HG03095 (cell line): ENCODE measurements at regions not wholly inside any gene's neighbourhood (a gene's known extent, or its start where the extent isn't known, plus 50 kb on each side); places are given as distances from the start of the nearest gene placed in this dataset.
A peak's percentile ranks its signal among the peaks of the same experiment; 100 is the strongest.
"Not testable (repeated sequence)": the region's sequence is repeated elsewhere in the genome, so short reads cannot be mapped to it uniquely, and the experiment has no call there.

Experiments used
- ATAC-seq: cut with Tn5 transposase; IDR thresholded peaks from one replicate; pipeline ENCODE4 v1.9.1; 2021; ENCODE audit warnings: moderate library complexity; ENCODE audit not compliant: unreplicated experiment

DNA sequence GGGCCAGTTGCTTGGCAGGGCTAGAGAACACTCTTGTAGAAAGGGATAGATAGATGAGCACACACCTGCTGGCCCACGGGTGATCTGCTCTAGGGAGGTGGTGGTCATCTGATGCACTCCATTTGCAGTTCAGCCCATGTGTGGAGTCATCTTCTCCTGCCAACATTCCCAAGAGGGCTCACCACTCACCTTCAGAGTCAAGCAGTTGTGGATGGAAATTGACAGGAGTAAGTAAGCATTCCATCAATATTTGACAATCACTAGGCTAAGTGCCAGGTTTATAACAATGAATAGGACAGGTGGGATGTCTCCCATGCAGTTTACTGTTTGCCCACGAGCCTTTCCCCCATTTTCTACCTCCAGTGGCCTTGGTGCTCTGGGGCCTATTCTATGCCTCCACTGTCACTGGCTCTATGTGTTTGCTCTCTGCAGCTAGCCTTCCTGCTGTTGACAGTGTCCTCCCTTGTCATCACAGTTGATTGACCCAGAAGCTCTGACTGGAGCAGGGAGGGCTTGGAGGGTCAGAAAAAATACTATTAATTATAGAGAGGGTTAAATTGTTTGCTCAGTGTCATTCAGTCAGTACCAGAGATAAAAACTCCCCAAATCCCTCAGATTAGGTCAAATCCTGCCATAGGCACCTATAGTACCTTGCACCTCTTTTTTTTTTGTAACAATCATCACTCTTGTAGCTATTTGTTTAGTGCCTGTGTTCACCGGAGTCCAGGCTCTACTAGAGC lies 134.6 kb upstream of the PZP start:
- no peak for ATAC-seq

DNA sequence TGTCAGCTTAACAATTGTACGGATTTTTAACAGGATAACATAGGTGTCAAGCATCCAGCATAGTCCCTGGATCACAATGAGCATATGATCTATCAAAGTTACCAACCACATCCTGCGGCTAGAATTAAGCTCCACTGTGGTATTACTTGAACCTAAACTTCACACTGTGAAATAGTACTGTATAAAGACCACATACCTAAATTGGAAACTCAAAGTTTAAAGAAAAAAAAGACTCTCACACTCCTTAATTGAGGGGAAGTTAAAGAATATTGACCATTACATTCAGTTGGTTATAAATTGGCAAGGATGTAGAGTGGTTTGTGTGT lies 133.0 kb upstream of the PZP start:
- ATAC-seq = no peak

DNA sequence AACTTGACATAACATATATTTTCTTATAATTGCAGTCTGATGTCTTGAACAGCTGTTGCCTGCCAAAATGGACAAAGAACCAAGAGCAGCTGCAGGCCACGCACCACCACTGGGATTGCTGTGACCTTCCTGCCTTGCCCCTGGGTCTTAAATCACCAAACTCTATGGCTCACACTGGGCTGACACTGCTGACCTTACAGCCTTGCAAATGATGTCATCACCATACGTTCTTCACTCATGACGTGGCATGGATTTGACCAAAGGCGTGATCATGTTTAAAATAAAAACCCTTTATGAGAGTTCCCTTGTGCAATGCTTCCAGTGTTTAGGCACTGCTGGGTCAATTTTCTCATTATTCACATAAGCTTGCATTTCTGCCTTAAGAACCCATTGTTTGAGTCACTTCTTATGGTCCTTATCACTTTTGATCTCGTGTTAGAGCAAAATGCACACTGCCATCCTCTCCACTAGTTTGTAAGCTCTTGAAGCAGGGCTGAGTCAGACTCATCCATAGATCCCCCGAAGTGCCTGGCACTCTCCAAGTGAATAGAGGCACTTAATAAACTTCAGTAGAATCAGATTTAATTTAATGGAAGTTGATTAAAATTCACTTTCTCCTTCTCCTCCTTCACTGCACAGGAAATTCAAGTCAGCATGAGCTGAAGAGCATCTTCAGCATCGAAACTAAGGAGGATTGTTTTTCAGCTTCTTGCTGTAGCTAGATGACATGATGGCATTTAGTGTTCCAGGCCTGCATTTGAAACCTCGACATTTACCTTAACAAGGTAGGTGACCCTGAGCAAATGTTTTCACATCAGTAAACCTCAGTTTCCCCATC lies 132.4 kb upstream of the PZP start:
- no peak for ATAC-seq

GRCh38 chr12:9337656-9338055 lies 129.5 kb upstream of the PZP start:
- no peak for ATAC-seq

DNA sequence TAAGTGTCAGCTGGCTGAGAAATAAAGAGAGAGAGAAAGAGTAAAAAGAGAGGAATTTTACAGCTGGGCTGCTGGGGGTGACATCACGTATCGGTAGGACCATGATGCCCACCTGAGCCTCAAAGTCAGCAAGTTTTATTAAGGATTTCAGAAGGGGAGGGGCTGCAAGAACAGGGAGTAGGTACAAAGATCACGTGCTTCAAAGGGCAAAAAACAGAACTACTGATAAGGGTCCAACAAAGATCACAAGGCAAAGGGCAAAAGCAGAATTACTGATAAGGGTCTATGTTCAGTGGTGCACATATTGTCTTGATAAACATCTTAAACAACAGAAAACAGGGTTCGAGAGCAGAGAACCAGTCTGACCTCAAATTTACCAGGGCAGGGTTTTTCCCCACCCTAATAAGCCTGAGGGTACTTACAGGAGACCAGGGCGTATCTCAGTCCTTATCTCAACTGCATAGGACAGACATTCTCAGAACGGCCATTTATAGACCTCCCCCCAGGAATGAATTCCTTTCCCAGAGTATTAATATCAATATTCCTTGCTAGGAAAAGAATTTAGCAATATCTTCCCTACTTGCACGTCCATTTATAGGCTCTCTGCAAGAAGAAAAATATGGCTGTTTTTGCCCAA lies 128.3 kb upstream of the PZP start:
- ATAC-seq = not testable (repeated sequence)

DNA sequence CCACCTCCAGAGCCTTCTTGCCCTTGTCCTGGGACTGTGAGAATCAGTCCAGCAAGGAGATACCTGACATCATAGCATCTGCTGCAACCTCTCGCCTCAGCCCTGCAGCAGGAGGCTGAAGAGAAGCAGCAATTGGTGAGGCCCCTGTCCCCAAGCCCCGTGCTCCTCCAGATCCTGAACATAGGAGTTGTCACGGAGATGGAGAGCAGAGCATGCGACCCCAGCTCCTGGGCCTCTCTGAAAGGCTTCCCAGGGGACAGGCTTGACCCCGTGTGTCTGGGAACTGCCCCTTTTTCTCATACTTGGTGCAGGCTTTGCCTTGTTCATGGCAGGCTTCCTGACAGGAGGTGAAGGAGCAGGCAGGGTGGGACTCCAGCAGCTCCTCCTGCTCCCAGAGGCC lies 127.7 kb upstream of the PZP start:
- ATAC-seq = no peak

- ATAC-seq = no peak
Measured at GRCh38 chr12:9334964-9335363, 126.8 kb upstream of the PZP start.

- ATAC-seq = no peak
Measured at GRCh38 chr12:9334041-9334692, 126.0 kb upstream of the PZP start.

- no peak for ATAC-seq
Measured at GRCh38 chr12:9333161-9333560, 125.0 kb upstream of the PZP start.

- no peak for ATAC-seq
Measured at GRCh38 chr12:9332564-9332963, 124.4 kb upstream of the PZP start.

DNA sequence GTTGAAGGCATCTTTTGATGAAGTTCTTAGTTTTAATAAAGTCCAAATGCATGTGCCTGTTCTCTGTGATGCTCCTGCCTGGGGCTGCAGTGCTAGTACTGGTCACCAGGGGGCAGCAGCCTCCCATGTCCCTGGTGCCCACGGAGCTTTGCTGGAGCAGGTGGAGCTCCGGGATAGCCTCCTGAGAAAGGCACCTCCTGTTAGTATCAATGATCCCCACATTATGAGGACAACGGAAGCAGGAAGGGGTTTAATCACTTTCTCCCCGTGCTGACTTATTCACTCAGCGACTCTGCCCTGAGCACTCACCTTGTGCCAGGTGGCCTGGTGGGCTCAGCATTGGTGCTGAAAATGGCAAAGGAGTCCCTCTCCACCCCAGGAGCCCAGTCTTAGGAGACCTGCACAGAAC lies 123.0 kb upstream of the PZP start:
- peak; percentile 49 for ATAC-seq

DNA sequence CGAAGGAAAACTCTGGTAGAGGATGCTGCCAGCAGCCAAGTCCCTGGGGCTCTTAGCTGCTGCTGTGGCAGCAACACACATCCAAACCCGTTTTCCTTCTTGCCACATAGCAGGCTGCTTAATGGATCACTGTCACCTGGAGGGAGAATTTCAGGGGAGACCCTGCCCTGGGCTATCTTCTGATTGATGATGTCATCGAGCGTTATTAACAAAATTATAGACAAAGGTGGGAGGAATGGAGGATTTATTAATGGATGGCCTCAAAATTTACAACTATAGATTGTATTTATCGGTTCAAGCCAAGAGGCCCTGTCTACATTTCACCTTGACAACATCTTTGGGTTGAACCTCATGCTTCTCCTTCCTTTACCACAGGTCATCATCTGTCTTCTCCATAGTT lies 120.8 kb upstream of the PZP start:
- no peak for ATAC-seq

DNA sequence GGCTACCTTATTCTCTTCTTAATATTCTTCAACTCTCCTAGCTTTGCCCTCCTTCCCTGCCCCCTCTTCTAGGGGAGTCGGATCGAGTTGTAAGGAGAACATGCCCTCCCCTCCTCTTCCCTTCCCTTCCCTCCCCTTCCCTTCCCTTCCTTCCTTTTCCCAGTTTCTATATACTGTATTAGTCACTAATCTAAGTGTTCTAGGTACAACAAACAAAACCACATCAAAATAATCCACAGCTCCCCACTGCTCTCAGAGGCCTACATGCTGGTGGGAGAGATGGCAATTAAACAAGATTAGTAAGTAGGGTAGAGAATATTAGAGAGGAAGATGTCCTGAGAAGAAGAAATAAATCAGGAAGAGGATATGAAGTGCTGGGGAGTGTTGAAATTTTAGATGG lies 119.9 kb upstream of the PZP start:
- no peak for ATAC-seq

GRCh38 chr12:9327320-9327719 lies 119.1 kb upstream of the PZP start:
- ATAC-seq = no peak

DNA sequence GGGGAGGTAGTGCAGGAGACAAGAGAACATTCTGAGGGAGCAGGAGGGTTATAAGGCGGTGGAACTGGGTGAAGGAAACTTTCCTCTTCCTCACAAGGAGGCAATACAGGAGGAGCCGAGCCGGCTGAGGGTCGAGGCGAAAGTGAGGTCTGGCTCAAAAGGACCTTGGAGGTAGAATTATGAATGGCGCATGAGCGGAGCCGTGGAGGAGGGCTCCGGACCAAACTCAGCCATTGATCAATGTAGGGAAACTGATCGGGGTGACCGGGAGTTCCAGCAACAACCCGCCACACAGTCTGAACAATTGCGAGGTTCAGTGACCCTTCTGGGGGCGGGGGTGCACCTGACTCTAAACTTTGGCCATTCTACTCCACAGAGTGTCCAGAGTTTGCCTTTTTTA lies 118.7 kb upstream of the PZP start:
- not testable (repeated sequence) for ATAC-seq

DNA sequence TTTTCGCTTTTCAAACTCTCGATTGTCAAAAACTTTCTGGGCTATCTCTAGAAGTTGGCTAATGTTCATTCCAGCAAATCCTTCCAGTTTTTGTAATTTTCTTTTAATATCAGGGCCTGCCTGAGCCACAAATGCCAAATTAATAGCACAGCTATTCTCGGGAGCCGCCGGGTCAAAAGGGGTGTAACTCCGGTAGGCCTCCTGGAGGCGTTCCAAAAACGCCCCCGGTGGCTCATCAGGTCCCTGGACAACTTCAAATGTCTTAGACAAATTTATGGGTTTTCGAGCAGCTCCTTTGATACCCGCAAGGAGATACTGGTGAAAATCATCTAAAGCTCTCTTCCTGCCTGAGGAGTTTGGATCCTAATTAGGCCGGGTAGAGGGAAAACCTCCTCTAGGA lies 117.9 kb upstream of the PZP start:
- no peak for ATAC-seq

DNA sequence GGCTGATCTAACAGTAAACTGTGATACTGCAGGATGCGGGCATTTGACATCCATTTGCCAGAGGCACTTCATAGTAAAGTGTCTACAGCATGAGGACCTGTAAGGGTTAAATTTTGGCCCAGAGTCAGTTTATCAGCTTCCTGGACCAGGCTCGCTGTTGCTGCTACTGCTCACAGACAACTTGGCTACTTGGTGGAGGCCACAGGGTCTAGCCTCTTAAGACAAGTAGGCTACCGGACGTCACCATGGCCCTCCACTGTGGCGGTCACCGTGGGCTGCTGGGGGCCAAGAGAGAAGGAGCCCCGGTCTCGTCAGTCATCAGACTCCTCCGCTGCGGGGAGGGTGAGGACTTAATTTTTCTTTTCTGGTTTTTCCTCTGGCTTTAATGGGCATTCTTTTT lies 117.3 kb upstream of the PZP start:
- ATAC-seq = no peak

GRCh38 chr12:9324782-9325181 lies 116.6 kb upstream of the PZP start:
- ATAC-seq = no peak

DNA sequence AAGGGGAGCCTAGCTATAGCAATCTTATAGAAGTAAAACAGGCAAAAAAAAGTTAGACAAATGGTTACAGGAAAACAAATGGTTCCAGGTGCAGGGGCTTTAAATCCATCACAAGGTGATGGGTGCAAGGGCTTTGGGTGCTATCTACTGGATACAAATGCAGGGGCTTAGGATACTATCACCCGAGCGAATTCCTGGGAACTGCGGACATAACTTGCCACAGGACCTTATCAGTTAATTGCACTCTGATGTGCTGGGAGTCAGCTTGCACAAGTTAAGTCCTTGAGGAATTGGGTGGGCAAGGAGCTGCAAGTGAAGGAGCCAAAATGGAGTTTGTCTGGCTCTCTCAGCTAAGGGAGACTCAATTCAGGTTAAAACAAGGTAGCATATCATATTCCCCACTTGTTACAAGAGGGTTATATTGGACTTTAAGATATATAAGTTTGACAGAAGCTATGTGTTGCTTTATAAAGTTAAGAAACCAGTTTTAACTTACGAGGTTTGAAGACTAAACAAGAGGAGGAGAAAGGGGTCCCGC lies 115.0 kb upstream of the PZP start:
- ATAC-seq = no peak

- no peak for ATAC-seq
Measured at GRCh38 chr12:9319842-9320173, 111.6 kb upstream of the PZP start.

GRCh38 chr12:9319044-9319841 lies 111.0 kb upstream of the PZP start:
- ATAC-seq = no peak
